H9 (cell line): ENCODE measurements at regions not wholly inside any gene's neighbourhood (a gene's known extent, or its start where the extent isn't known, plus 50 kb on each side); places are given as distances from the start of the nearest gene placed in this dataset.

Source experiments
- DNase-seq: peaks from one replicate; pipeline ENCODE4 v3.0.0-alpha.2; 2017
- H2AFZ ChIP-seq: one replicate; pipeline ENCODE4 v1.6.1; 2013; ENCODE audit warnings: mild to moderate bottlenecking, low read length, control low read depth, moderate library complexity
- H2AK5ac ChIP-seq: 2 replicates; pipeline ENCODE4 v1.6.1; 2013; ENCODE audit warnings: low read length, control low read depth, mixed read lengths; ENCODE audit not compliant: insufficient read length
- H2BK120ac ChIP-seq: one replicate; pipeline ENCODE4 v1.6.1; 2013; ENCODE audit warnings: low read depth, mild to moderate bottlenecking, low read length, control low read depth, inconsistent platforms; ENCODE audit not compliant: poor library complexity, severe bottlenecking
- H2BK12ac ChIP-seq: 2 replicates; pipeline ENCODE4 v1.6.1; 2013; ENCODE audit warnings: low read length, control low read depth, mixed read lengths, low read depth; ENCODE audit not compliant: insufficient read length
- H2BK15ac ChIP-seq: 2 replicates; pipeline ENCODE4 v1.6.1; 2013; ENCODE audit warnings: low read depth, low read length, control low read depth
- H2BK20ac ChIP-seq: one replicate; pipeline ENCODE4 v1.6.1; 2013; ENCODE audit warnings: low read depth, mild to moderate bottlenecking, low read length, control low read depth, inconsistent platforms; ENCODE audit not compliant: poor library complexity, severe bottlenecking
- H2BK5ac ChIP-seq: 2 replicates; pipeline ENCODE4 v1.6.1; 2013; ENCODE audit warnings: low read length, control low read depth, mixed read lengths; ENCODE audit not compliant: insufficient read length
- H3K14ac ChIP-seq: 2 replicates; pipeline ENCODE4 v1.6.1; 2013; ENCODE audit warnings: low read length, control low read depth; ENCODE audit not compliant: insufficient read depth
- H3K18ac ChIP-seq: 2 replicates; pipeline ENCODE4 v1.6.1; 2013; ENCODE audit warnings: low read depth, mild to moderate bottlenecking, mixed read lengths, low read length, control low read depth; ENCODE audit not compliant: insufficient read length
- H3K23ac ChIP-seq: 2 replicates; pipeline ENCODE4 v1.6.1; 2013; ENCODE audit warnings: low read length, control low read depth, mixed read lengths, low read depth; ENCODE audit not compliant: insufficient read length
- H3K23me2 ChIP-seq: 2 replicates; pipeline ENCODE4 v1.6.1; 2013; ENCODE audit warnings: low read depth, mild to moderate bottlenecking, mixed read lengths, low read length, control low read depth; ENCODE audit not compliant: insufficient read length, poor library complexity, severe bottlenecking
- H3K27ac ChIP-seq: 2 replicates; pipeline ENCODE4 v1.5.1; 2013; ENCODE audit warnings: low read length, control low read depth, mixed read lengths, low read depth; ENCODE audit not compliant: insufficient read length
- H3K27me3 ChIP-seq: 2 replicates; pipeline ENCODE4 v1.6.1; 2013; ENCODE audit warnings: low read length, control low read depth, inconsistent platforms; ENCODE audit not compliant: insufficient read depth
- H3K4ac ChIP-seq: 2 replicates; pipeline ENCODE4 v1.6.1; 2013; ENCODE audit warnings: low read depth, mild to moderate bottlenecking, control low read depth, inconsistent platforms, low read length, moderate library complexity
- H3K4me1 ChIP-seq: 2 replicates; pipeline ENCODE4 v1.6.1; 2013; ENCODE audit warnings: low read length, control low read depth, inconsistent platforms; ENCODE audit not compliant: insufficient read depth
- H3K4me2 ChIP-seq: 2 replicates; pipeline ENCODE4 v1.6.1; 2013; ENCODE audit warnings: low read length, control low read depth, mixed read lengths; ENCODE audit not compliant: insufficient read length, insufficient read depth
- H3K56ac ChIP-seq: 2 replicates; pipeline ENCODE4 v1.6.1; 2013; ENCODE audit warnings: low read depth, mild to moderate bottlenecking, mixed read lengths, low read length, control low read depth; ENCODE audit not compliant: insufficient read length
- H3K79me1 ChIP-seq: 2 replicates; pipeline ENCODE4 v1.6.1; 2013; ENCODE audit warnings: low read depth, mild to moderate bottlenecking, moderate library complexity, low read length, control low read depth, inconsistent platforms; ENCODE audit not compliant: insufficient read depth, poor library complexity, severe bottlenecking
- H3K79me2 ChIP-seq: 2 replicates; pipeline ENCODE4 v1.6.1; 2013; ENCODE audit warnings: low read length, control low read depth, inconsistent platforms; ENCODE audit not compliant: insufficient read depth
- H3K9ac ChIP-seq: 2 replicates; pipeline ENCODE4 v1.6.1; 2013; ENCODE audit warnings: low read length, control low read depth, mixed read lengths; ENCODE audit not compliant: insufficient read length; ENCODE audit errors: extremely low read depth
- H3K9me3 ChIP-seq: one replicate; pipeline ENCODE4 v1.6.1; 2013; ENCODE audit warnings: low read depth, low read length, inconsistent platforms; ENCODE audit not compliant: control insufficient read depth
- H3T11ph ChIP-seq: one replicate; pipeline ENCODE4 v1.6.1; 2013; ENCODE audit warnings: mild to moderate bottlenecking, low read length, control low read depth, inconsistent platforms
- H4K20me1 ChIP-seq: one replicate; pipeline ENCODE4 v1.6.1; 2013; ENCODE audit not compliant: control insufficient read depth, insufficient read length, insufficient read depth
- H4K5ac ChIP-seq: 2 replicates; pipeline ENCODE4 v1.6.1; 2013; ENCODE audit warnings: low read depth, mild to moderate bottlenecking, mixed read lengths, low read length, control low read depth; ENCODE audit not compliant: insufficient read length
- H4K8ac ChIP-seq: replicated peaks from 2 replicates; pipeline ENCODE4 v1.6.1; 2013; ENCODE audit warnings: low read length, control low read depth, mixed read lengths, low read depth; ENCODE audit not compliant: insufficient read length
- H4K91ac ChIP-seq: 2 replicates; pipeline ENCODE4 v1.6.1; 2013; ENCODE audit warnings: low read depth, mild to moderate bottlenecking, moderate library complexity, mixed read lengths, low read length, control low read depth; ENCODE audit not compliant: insufficient read length
- H3K27ac Mint-ChIP-seq, 3 experiments: 2 replicates in 2 of 3; 3 replicates in 1 of 3; pipeline ENCODE4 v1.8.0; 2020 to 2021; ENCODE audit warnings: mixed read lengths in 3 of 3, mild to moderate bottlenecking in 1 of 3, moderate library complexity in 1 of 3
- H3K27me3 Mint-ChIP-seq: 2 replicates; pipeline ENCODE4 v1.8.0; 2021; ENCODE audit warnings: low read depth, mild to moderate bottlenecking, moderate library complexity, mixed read lengths
- H3K36me3 Mint-ChIP-seq, 3 experiments: 2 replicates in 2 of 3; 3 replicates in 1 of 3; pipeline ENCODE4 v1.8.0; 2020 to 2021; ENCODE audit warnings: low read depth in 3 of 3, mixed read lengths in 3 of 3; ENCODE audit not compliant: insufficient read depth in 1 of 3
- H3K4me1 Mint-ChIP-seq, 2 experiments: 2 replicates each; pipeline ENCODE4 v1.8.0; 2020; ENCODE audit warnings: mixed read lengths in 2 of 2
- H3K4me3 Mint-ChIP-seq, 2 experiments: 2 replicates in 1 of 2; 3 replicates in 1 of 2; pipeline ENCODE4 v1.8.0; 2020 to 2021; ENCODE audit warnings: mild to moderate bottlenecking in 2 of 2, mixed read lengths in 2 of 2, moderate library complexity in 1 of 2
- H3K9me3 Mint-ChIP-seq, 2 experiments: 2 replicates in 1 of 2; 3 replicates in 1 of 2; pipeline ENCODE4 v1.8.0; 2020; ENCODE audit warnings: mild to moderate bottlenecking in 2 of 2, mixed read lengths in 2 of 2, moderate library complexity in 1 of 2
- CTCF ChIP-seq: fragments of 200-600 bp; sonication (generic); conservative IDR thresholded peaks from 3 replicates; pipeline ENCODE4 v1.8.0; 2021; ENCODE audit warnings: antibody characterized with exemption, mild to moderate bottlenecking
- WGBS: extraction: QIAGEN DNeasy Blood & Tissue Kit; methylation state at CpG from one replicate; pipeline ENCODE4 v1.1.7; 2013; ENCODE audit warnings: missing lambda C conversion rate, low lambda C conversion rate, mixed read lengths; ENCODE audit not compliant: insufficient read length; ENCODE audit errors: extremely low coverage; 5-methylcytosine and 5-hydroxymethylcytosine counted together

DNA sequence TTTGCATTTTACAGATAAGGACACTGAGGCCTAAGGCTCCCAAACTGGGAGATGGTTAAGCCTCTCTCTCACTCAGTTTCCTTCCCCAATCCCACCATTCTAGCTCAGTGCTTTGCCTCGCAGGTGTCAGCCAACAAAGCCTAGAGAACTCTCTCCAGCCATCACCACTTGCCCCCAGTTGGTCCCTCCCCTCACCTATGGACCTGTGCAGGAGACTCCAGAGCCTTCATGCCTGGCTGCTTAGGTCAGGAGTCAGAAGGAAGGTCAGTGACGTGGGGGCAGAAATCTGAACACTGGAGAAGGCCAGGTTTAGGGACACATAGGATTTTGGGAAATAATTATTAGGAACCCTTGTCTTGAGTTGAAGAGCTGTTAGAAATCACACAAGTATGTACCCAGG lies 295.3 kb downstream of the PTPRU start:
- no peak overlapping the region for H2BK5ac ChIP-seq
- no peak overlapping the region for H4K91ac ChIP-seq
- H3K14ac ChIP-seq, result no peak overlapping the region
- no peak overlapping the region for H2AFZ ChIP-seq
- no peak overlapping the region for H4K8ac ChIP-seq
- DNase-seq, result peak; percentile 11
- H2AK5ac ChIP-seq, result no peak overlapping the region
- H3K18ac ChIP-seq, result no peak overlapping the region
- H3K9me3 ChIP-seq, result no peaks in the 10 kb centered on the region
- H3K9ac ChIP-seq, result no peak overlapping the region
- Mint-ChIP-seq H3K9me3 (peaks cover 24 to 30% of the 10 kb centered on the region in 2 experiments), H3K27ac (no peak overlapping the region), H3K4me1 (peaks cover 8 to 9% of the 10 kb centered on the region in 2 experiments), H3K4me3 (no peak overlapping the region), H3K36me3 (peaks cover 2 to 16% (median 2%) of the 10 kb centered on the region in 3 experiments; a peak in 4 of 7 replicates), H3K27me3 (no peaks in the 10 kb centered on the region; the same call in none of the 2 replicates)
- no peaks in the 10 kb centered on the region for H3K79me1 ChIP-seq
- H2BK12ac ChIP-seq, result no peak overlapping the region
- H4K5ac ChIP-seq, result no peak overlapping the region
- H2BK120ac ChIP-seq, result no peak overlapping the region
- H3K79me2 ChIP-seq, result no peaks in the 10 kb centered on the region
- no CpG with 5 or more reads among the region's 2 CpGs for WGBS
- no peaks in the 10 kb centered on the region for H3K27me3 ChIP-seq
- no peak overlapping the region for H3K23ac ChIP-seq
- H3K23me2 ChIP-seq, result no peaks in the 10 kb centered on the region
- H3K27ac ChIP-seq, result no peak overlapping the region
- TF ChIP-seq CTCF, result no peak
- H3K4me1 ChIP-seq, result no peaks in the 10 kb centered on the region
- no peak overlapping the region for H3K4ac ChIP-seq
- H4K20me1 ChIP-seq, result no peaks in the 10 kb centered on the region
- no peak overlapping the region for H2BK20ac ChIP-seq
- H3T11ph ChIP-seq, result no peak overlapping the region
- no peak overlapping the region for H3K4me2 ChIP-seq
- no peak overlapping the region for H3K56ac ChIP-seq
- no peak overlapping the region for H2BK15ac ChIP-seq
